Adipocyte (in vitro differentiated cells): ENCODE measurements at regions not wholly inside any gene's neighbourhood (a gene's known extent, or its start where the extent isn't known, plus 50 kb on each side); places are given as distances from the start of the nearest gene placed in this dataset.
"Not testable (repeated sequence)": the region's sequence is repeated elsewhere in the genome, so short reads cannot be mapped to it uniquely, and the experiment has no call there.

Experiments used
- DNase-seq: peaks from one replicate; pipeline ENCODE4 v3.0.0-alpha.2; 2015; ENCODE audit warnings: low read depth
- H3K27me3 ChIP-seq: replicated peaks from 2 replicates; pipeline ENCODE4 v1.7.0; 2013; ENCODE audit warnings: mild to moderate bottlenecking, low read length, moderate library complexity; ENCODE audit not compliant: control insufficient read depth, insufficient read depth
- H3K36me3 ChIP-seq: 2 replicates; pipeline ENCODE4 v1.7.0; 2013; ENCODE audit warnings: low read length, mild to moderate bottlenecking, moderate library complexity; ENCODE audit not compliant: control insufficient read depth, insufficient read depth, severe bottlenecking
- H3K4me1 ChIP-seq: 2 replicates; pipeline ENCODE4 v1.7.0; 2013; ENCODE audit warnings: mild to moderate bottlenecking, low read length, moderate library complexity; ENCODE audit not compliant: control insufficient read depth, insufficient read depth
- H3K4me3 ChIP-seq: 2 replicates; pipeline ENCODE4 v1.7.0; 2013; ENCODE audit warnings: mild to moderate bottlenecking, low read length, moderate library complexity
- H3K9ac ChIP-seq: 2 replicates; pipeline ENCODE4 v1.7.0; 2013; ENCODE audit warnings: mild to moderate bottlenecking, low read length, moderate library complexity
- H3K9me3 ChIP-seq: 2 replicates; pipeline ENCODE4 v1.7.0; 2013; ENCODE audit warnings: mild to moderate bottlenecking, low read length, moderate library complexity; ENCODE audit not compliant: control insufficient read depth

- Histone ChIP-seq H3K36me3 (no peaks in the 10 kb centered on the region), H3K27me3 (peaks cover 3% of the 10 kb centered on the region), H3K9me3 (no peaks in the 10 kb centered on the region), H3K4me3 (no peak overlapping the region), H3K4me1 (no peaks in the 10 kb centered on the region), H3K9ac (no peak overlapping the region)
- no peak for DNase-seq
Measured at GRCh38 chr15:29532296-29532695, 262.7 kb upstream of the NSMCE3 start.

DNA sequence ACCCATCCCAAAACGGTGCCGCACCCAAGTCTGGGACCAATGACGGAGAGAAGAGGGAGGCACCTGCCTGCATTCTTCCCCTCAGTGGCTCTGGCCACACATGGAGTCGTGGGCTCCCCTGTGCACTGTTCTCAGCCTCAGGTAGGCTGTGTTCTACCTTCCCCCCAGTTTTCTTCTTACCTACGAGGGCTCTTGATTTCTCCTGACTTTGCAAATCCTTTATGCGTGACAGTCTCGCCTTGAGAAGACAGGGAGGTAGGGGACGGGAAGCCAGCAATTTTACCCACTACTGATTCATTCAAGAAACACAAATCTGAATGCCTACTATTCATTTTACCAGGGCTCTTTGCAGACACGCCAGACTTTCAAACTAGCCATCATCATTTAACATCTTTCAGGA lies 261.3 kb upstream of the NSMCE3 start:
- Histone ChIP-seq H3K9ac (no peak overlapping the region), H3K4me3 (no peak overlapping the region), H3K36me3 (no peaks in the 10 kb centered on the region), H3K27me3 (no peaks in the 10 kb centered on the region), H3K4me1 (no peaks in the 10 kb centered on the region), H3K9me3 (no peaks in the 10 kb centered on the region)
- DNase-seq = no peak

- Histone ChIP-seq H3K4me1 (no peaks in the 10 kb centered on the region), H3K27me3 (no peaks in the 10 kb centered on the region), H3K9ac (no peak overlapping the region), H3K4me3 (no peak overlapping the region), H3K36me3 (no peaks in the 10 kb centered on the region), H3K9me3 (no peaks in the 10 kb centered on the region)
- DNase-seq = no peak
Measured at GRCh38 chr15:29529043-29529442, 259.4 kb upstream of the NSMCE3 start.

GRCh38 chr15:29528276-29528675 lies 258.7 kb upstream of the NSMCE3 start:
- H3K36me3 ChIP-seq = no peaks in the 10 kb centered on the region
- H3K4me3 ChIP-seq = no peak overlapping the region
- no peak overlapping the region for H3K9ac ChIP-seq
- no peaks in the 10 kb centered on the region for H3K4me1 ChIP-seq
- no peaks in the 10 kb centered on the region for H3K9me3 ChIP-seq
- no peaks in the 10 kb centered on the region for H3K27me3 ChIP-seq
- DNase-seq = no peak

GRCh38 chr15:29526802-29527201 lies 257.2 kb upstream of the NSMCE3 start:
- DNase-seq = no peak
- H3K4me1 ChIP-seq = no peaks in the 10 kb centered on the region
- no peaks in the 10 kb centered on the region for H3K9me3 ChIP-seq
- H3K9ac ChIP-seq = no peak overlapping the region
- no peaks in the 10 kb centered on the region for H3K27me3 ChIP-seq
- no peak overlapping the region for H3K4me3 ChIP-seq
- no peaks in the 10 kb centered on the region for H3K36me3 ChIP-seq

DNA sequence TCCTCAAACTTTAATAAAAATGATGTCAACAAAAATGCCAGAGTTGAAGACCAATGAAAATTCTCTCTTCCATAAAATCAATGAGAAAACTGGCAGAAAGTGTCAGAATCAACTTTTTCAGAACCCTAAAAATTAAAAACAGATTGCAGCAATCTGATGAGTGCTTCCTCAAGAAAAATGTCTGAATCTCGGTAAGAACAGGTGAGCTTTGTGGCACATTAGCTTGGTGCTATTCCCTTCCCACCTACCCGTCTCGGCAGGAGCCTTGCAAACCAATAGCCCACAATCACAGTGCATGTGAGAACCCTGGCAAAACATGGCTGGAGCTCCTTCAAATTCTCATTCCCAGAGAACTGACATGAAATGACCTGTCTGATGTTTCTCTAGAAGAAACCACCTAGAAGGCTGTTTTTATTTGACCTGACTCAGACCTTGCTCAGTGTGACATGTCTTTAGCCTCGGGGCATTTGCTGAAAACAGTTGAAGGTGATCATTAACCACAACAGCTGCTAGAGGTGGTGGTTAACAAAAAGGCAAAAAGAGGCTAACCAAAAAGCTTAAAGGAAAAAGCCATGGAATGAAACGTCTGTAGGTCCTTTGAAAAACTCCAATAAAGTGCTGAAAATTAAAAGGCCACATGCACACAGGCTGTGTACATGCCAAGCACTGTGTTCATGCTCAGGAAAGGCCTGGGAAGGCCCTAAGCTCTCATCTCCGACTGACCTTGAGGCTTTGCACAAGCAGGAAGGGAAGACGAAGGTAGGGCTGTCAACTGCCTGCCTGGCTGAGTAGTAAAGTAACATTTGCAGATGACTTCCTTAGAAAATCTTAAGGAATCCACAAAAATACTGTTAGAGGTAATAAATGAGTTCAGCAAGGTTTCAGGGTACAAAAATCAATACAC lies 253.0 kb upstream of the NSMCE3 start:
- Histone ChIP-seq H3K4me3 (no peak overlapping the region), H3K9me3 (peaks cover 11% of the 10 kb centered on the region), H3K27me3 (no peaks in the 10 kb centered on the region), H3K4me1 (no peaks in the 10 kb centered on the region), H3K36me3 (no peaks in the 10 kb centered on the region), H3K9ac (no peak overlapping the region)
- DNase-seq = no peak

- Histone ChIP-seq H3K36me3 (no peaks in the 10 kb centered on the region), H3K27me3 (peaks cover 2% of the 10 kb centered on the region), H3K9me3 (peaks cover 11% of the 10 kb centered on the region), H3K4me3 (no peak overlapping the region), H3K4me1 (no peaks in the 10 kb centered on the region), H3K9ac (no peak overlapping the region)
- DNase-seq = no peak
Measured at GRCh38 chr15:29518442-29518841, 248.8 kb upstream of the NSMCE3 start.

GRCh38 chr15:29517829-29518228 lies 248.2 kb upstream of the NSMCE3 start:
- no peak overlapping the region for H3K9ac ChIP-seq
- peaks cover 11% of the 10 kb centered on the region for H3K9me3 ChIP-seq
- DNase-seq = no peak
- peaks cover 2% of the 10 kb centered on the region for H3K27me3 ChIP-seq
- H3K4me1 ChIP-seq = no peaks in the 10 kb centered on the region
- H3K4me3 ChIP-seq = no peak overlapping the region
- no peaks in the 10 kb centered on the region for H3K36me3 ChIP-seq

GRCh38 chr15:29516929-29517328 lies 247.3 kb upstream of the NSMCE3 start:
- Histone ChIP-seq H3K36me3 (no peaks in the 10 kb centered on the region), H3K4me1 (no peaks in the 10 kb centered on the region), H3K27me3 (peaks cover 2% of the 10 kb centered on the region), H3K4me3 (no peak overlapping the region), H3K9me3 (peaks cover 11% of the 10 kb centered on the region), H3K9ac (no peak overlapping the region)
- DNase-seq = no peak

- Histone ChIP-seq H3K27me3 (peaks cover 2% of the 10 kb centered on the region), H3K9ac (no peak overlapping the region), H3K4me1 (no peaks in the 10 kb centered on the region), H3K9me3 (peaks cover 11% of the 10 kb centered on the region), H3K4me3 (no peak overlapping the region), H3K36me3 (no peaks in the 10 kb centered on the region)
- no peak for DNase-seq
Measured at GRCh38 chr15:29514926-29515325, 245.3 kb upstream of the NSMCE3 start.

GRCh38 chr15:29511663-29512062 lies 242.0 kb upstream of the NSMCE3 start:
- Histone ChIP-seq H3K36me3 (no peaks in the 10 kb centered on the region), H3K4me3 (no peak overlapping the region), H3K9ac (no peak overlapping the region), H3K4me1 (no peaks in the 10 kb centered on the region), H3K27me3 (peaks cover 2% of the 10 kb centered on the region), H3K9me3 (peaks cover 1% of the 10 kb centered on the region)
- no peak for DNase-seq

DNA sequence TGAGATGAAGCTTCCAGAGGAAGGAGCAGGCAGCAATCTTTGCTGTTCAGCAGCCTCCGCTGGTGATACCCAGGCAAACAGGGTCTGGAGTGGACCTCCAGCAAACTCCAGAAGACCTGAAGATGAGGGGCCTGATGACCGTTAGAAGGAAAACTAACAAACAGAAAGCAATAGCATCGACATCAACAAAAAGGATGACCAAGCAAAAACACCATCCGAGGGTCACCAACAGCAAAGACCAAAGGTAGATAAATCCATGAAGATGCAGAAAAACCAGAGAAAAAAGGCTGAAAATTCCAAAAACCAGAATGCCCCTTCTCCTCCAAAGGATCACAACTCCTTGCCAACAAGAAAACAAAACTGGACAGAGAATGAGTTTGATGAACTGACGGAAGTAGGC lies 235.9 kb upstream of the NSMCE3 start:
- not testable (repeated sequence) for H3K9ac ChIP-seq, H3K9me3 ChIP-seq, H3K4me3 ChIP-seq, DNase-seq, H3K4me1 ChIP-seq, H3K27me3 ChIP-seq, H3K36me3 ChIP-seq
